Panc1 (cell line): ENCODE measurements at regions not wholly inside any gene's neighbourhood (a gene's known extent, or its start where the extent isn't known, plus 50 kb on each side); places are given as distances from the start of the nearest gene placed in this dataset.

Experiments used
- ATAC-seq: fragments of 200-7000 bp; cut with Tn5 transposase; 2 replicates; pipeline ENCODE4 v1.9.1; 2020; ENCODE audit warnings: mild to moderate bottlenecking, moderate library complexity
- BruUV-seq: library from RNA; stranded (reverse); fragments of 400-500 nt; replicated peaks from 2 replicates; lab custom pipeline; 2021; lab: Mats Ljungman, UMichigan
- CTCF ChIA-PET: fragments of 300-600 bp; sonication (Branson Sonifier 250); formaldehyde crosslinking; loops from one replicate; lab custom pipeline; 2022; ENCODE audit warnings: antibody characterized with exemption; lab: Charles Lee
- POLR2A ChIA-PET: fragments of 300-600 bp; sonication (Branson Sonifier 250); formaldehyde crosslinking; loops from one replicate; lab custom pipeline; 2022; ENCODE audit warnings: antibody characterized with exemption; lab: Charles Lee
- DNase-seq: peaks from one replicate; pipeline ENCODE4 v3.0.0-alpha.2; 2010; ENCODE audit warnings: low read depth, low spot score
- H3K27ac ChIP-seq: 2 replicates; pipeline ENCODE4 v1.5.1; 2011; ENCODE audit warnings: mild to moderate bottlenecking, low read length, inconsistent platforms
- H3K27me3 ChIP-seq: fragments of 200-500 bp; sonication (Bioruptor generic); 2 replicates; pipeline ENCODE4 v1.6.0; 2014; ENCODE audit warnings: low read length, inconsistent platforms; ENCODE audit not compliant: control insufficient read depth, insufficient read depth
- H3K36me3 ChIP-seq: fragments of 200-500 bp; sonication (Bioruptor generic); 2 replicates; pipeline ENCODE4 v1.5.1; 2014; ENCODE audit warnings: inconsistent platforms, mild to moderate bottlenecking, low read length, moderate library complexity; ENCODE audit not compliant: control insufficient read depth, insufficient read depth
- H3K4me1 ChIP-seq: 2 replicates; pipeline ENCODE4 v1.5.1; 2011; ENCODE audit warnings: inconsistent platforms, mild to moderate bottlenecking, low read length, moderate library complexity; ENCODE audit not compliant: control insufficient read depth, insufficient read depth
- H3K4me3 ChIP-seq, 2 experiments: 2 replicates each; pipeline ENCODE4 v1.5.1; 2011 to 2012; ENCODE audit warnings: low read depth in 2 of 2, low read length in 2 of 2, mild to moderate bottlenecking in 2 of 2, inconsistent platforms in 1 of 2, moderate library complexity in 1 of 2
- H3K9me3 ChIP-seq: fragments of 200-500 bp; sonication (Bioruptor generic); 2 replicates; pipeline ENCODE4 v1.5.1; 2014; ENCODE audit warnings: low read depth, mild to moderate bottlenecking, inconsistent platforms, low read length, moderate library complexity; ENCODE audit not compliant: control insufficient read depth, insufficient read depth
- CTCF ChIP-seq: fragments of 450-650 bp; IDR thresholded peaks from 2 replicates; pipeline ENCODE4 v1.5.1; 2017; ENCODE audit warnings: mild to moderate bottlenecking
- POLR2AphosphoS5 ChIP-seq: IDR thresholded peaks from 2 replicates; pipeline ENCODE4 v1.6.1; 2012; ENCODE audit warnings: mild to moderate bottlenecking, low read depth, low read length, moderate library complexity
- REST ChIP-seq, 2 experiments: IDR thresholded peaks; 2 replicates each; pipeline ENCODE4 v1.6.1; 2011 to 2012; ENCODE audit warnings: low read depth in 2 of 2, control low read depth in 1 of 2, low read length in 1 of 2, mild to moderate bottlenecking in 1 of 2, moderate library complexity in 1 of 2; ENCODE audit not compliant: insufficient read depth in 1 of 2
- in situ Hi-C: cut with HindIII; loops from 2 replicates; pipeline ENCODE4 v1.10.0; 2016; ENCODE audit warnings: low sequenced_read_pairs, low pct_unique_long_range_greater_than_20kb
- intact Hi-C: fragments of 100-400 bp; cut with micrococcal nuclease; formaldehyde crosslinking; loops from one replicate; pipeline ENCODE4 v1.10.0; 2022; ENCODE audit not compliant: unreplicated experiment

GRCh38 chr6:169156108-169156792 lies 97.4 kb downstream of the THBS2 start:
- no peak for ATAC-seq
- Histone ChIP-seq H3K27me3 (no peaks in the 10 kb centered on the region), H3K4me1 (no peaks in the 10 kb centered on the region), H3K27ac (no peak overlapping the region), H3K4me3 (no peak overlapping the region), H3K9me3 (no peaks in the 10 kb centered on the region), H3K36me3 (no peaks in the 10 kb centered on the region)
- ChIA-PET POLR2A (no interaction called here), CTCF (no interaction called here)
- no TSS peak for BruUV-seq
- TF ChIP-seq POLR2AphosphoS5 (no peak), REST (IDR thresholded peaks at IDR 0.05; ENCODE audit: insufficient read depth in 1 of 2, low read depth in 2 of 2, low read length in 1 of 2) (no peak), CTCF (no peak)
- in situ Hi-C loops (no loop called here), intact Hi-C loops (no loop called here)
- no peak for DNase-seq

- no peak for ATAC-seq
- Histone ChIP-seq H3K27ac (no peak overlapping the region), H3K9me3 (peaks cover 3% of the 10 kb centered on the region; the same call in 1 of the 2 replicates), H3K4me1 (no peaks in the 10 kb centered on the region), H3K4me3 (no peak overlapping the region), H3K27me3 (no peaks in the 10 kb centered on the region), H3K36me3 (no peaks in the 10 kb centered on the region)
- CTCF ChIA-PET, result no interaction called here
- POLR2A ChIA-PET, result no interaction called here
- intact Hi-C loops, result no loop called here
- no peak for TF ChIP-seq REST (IDR thresholded peaks at IDR 0.05; ENCODE audit: insufficient read depth in 1 of 2, low read depth in 2 of 2, low read length in 1 of 2)
- BruUV-seq, result no TSS peak
- DNase-seq, result no peak
- in situ Hi-C loops, result no loop called here
These were observed 98.2 kb downstream of the THBS2 start for GRCh38 chr6:169155481-169155880.
